ENCODE measurements at regions not wholly inside any gene's neighbourhood (a gene's known extent, or its start where the extent isn't known, plus 50 kb on each side); places are given as distances from the start of the nearest gene placed in this dataset.

- WGBS, 4 donors: 89 to 95% (median 93%) methylated on average over 5 of the region's 5 CpGs
- intact Hi-C loops (cut with DNase I): loop anchor here in 2 of 10 donors (10.0 kb wide), 1 partner anchor 427 kb away; no protein-coding TSS in a partner anchor
- TF ChIP-seq, protein P1, sequence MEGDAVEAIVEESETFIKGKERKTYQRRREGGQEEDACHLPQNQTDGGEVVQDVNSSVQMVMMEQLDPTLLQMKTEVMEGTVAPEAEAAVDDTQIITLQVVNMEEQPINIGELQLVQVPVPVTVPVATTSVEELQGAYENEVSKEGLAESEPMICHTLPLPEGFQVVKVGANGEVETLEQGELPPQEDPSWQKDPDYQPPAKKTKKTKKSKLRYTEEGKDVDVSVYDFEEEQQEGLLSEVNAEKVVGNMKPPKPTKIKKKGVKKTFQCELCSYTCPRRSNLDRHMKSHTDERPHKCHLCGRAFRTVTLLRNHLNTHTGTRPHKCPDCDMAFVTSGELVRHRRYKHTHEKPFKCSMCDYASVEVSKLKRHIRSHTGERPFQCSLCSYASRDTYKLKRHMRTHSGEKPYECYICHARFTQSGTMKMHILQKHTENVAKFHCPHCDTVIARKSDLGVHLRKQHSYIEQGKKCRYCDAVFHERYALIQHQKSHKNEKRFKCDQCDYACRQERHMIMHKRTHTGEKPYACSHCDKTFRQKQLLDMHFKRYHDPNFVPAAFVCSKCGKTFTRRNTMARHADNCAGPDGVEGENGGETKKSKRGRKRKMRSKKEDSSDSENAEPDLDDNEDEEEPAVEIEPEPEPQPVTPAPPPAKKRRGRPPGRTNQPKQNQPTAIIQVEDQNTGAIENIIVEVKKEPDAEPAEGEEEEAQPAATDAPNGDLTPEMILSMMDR (IDR thresholded peaks at IDR 0.05): no peak
- TF ChIP-seq POLR2A (IDR thresholded peaks at IDR 0.05): no peak
- Histone ChIP-seq H3K27me3 (no peaks in the 10 kb centered on the region), H3K4me1 (no peaks in the 10 kb centered on the region), H3K36me3 (no peaks in the 10 kb centered on the region), H3K4me3 (no peak overlapping the region), H3K27ac (no peak overlapping the region), H3K9me3 (no peaks in the 10 kb centered on the region)
- ATAC-seq (no peak), DNase-seq (no peak)
These were observed 334.0 kb upstream of the MEX3C start for GRCh38 chr18:51531501-51531900.

GRCh38 chr18:51537487-51537886 is 340.0 kb upstream of the MEX3C start:
- ATAC-seq (peak; percentile 55 to 92 (median 88)), DNase-seq (peak in 4 of 5 donors; percentile 25 to 56 (median 38))
- WGBS, 4 donors: 5 to 18% (median 11%) methylated on average over 6 of the region's 6 CpGs
- intact Hi-C loops (cut with DNase I): loop anchor here in 8 of 10 donors (2.0 to 10.0 kb wide), 4 partner anchors 425 to 433 kb away; no protein-coding TSS in a partner anchor
- no peaks in the 10 kb centered on the region for H3K9me3 ChIP-seq
- H3K27ac ChIP-seq: no peak overlapping the region
- H3K27me3 ChIP-seq: no peaks in the 10 kb centered on the region
- H3K36me3 ChIP-seq: no peaks in the 10 kb centered on the region
- H3K4me1 ChIP-seq: no peaks in the 10 kb centered on the region
- TF ChIP-seq POLR2A (IDR thresholded peaks at IDR 0.05): no peak
- TF ChIP-seq, protein P1 (IDR thresholded peaks at IDR 0.05): peak in 9 of 12 donors; percentile 17 to 52 (median 45)
- H3K4me3 ChIP-seq: no peak overlapping the region

DNA sequence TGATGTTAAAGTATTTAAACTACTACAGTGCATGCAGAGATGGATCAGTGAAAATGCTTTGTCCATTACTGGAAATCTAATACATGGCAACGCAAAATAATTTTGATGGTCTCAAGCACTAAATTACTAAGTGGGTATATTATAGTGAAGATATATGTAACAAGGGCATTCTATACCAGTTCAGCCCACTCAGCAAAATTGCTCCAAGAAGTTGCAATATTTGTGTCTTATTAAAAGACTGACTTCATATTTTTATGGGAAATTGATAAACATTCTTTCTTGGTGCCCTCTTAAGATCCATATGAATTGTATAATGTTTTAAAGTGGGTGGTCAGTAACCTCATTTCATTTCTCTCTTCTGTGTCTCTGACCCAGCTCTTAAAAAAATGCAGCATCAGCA is 343.1 kb upstream of the MEX3C start:
- intact Hi-C loops (cut with DNase I): loop anchor here in 1 of 10 donors (10.0 kb wide), 1 partner anchor 436 kb away; no protein-coding TSS in a partner anchor
- no peak for ATAC-seq
- Histone ChIP-seq H3K27ac (no peak overlapping the region), H3K4me1 (no peaks in the 10 kb centered on the region), H3K4me3 (no peak overlapping the region), H3K27me3 (no peaks in the 10 kb centered on the region), H3K36me3 (no peaks in the 10 kb centered on the region), H3K9me3 (no peaks in the 10 kb centered on the region)
- TF ChIP-seq, protein P1 (IDR thresholded peaks at IDR 0.05): no peak
- no peak for TF ChIP-seq POLR2A (IDR thresholded peaks at IDR 0.05)
- no peak for DNase-seq
- WGBS, 4 donors: 90 to 98% (median 98%) methylated on average over 1 of the region's 1 CpG

GRCh38 chr18:51541230-51541629 is 343.7 kb upstream of the MEX3C start:
- no peak overlapping the region for H3K27ac ChIP-seq
- no peak overlapping the region for H3K4me3 ChIP-seq
- no peaks in the 10 kb centered on the region for H3K9me3 ChIP-seq
- intact Hi-C loops (cut with DNase I): loop anchor here in 1 of 10 donors (10.0 kb wide), 1 partner anchor 436 kb away; no protein-coding TSS in a partner anchor
- no peaks in the 10 kb centered on the region for H3K27me3 ChIP-seq
- no peaks in the 10 kb centered on the region for H3K36me3 ChIP-seq
- H3K4me1 ChIP-seq: no peaks in the 10 kb centered on the region
- no peak for TF ChIP-seq POLR2A (IDR thresholded peaks at IDR 0.05)
- no peak for ATAC-seq
- no peak for DNase-seq

DNA sequence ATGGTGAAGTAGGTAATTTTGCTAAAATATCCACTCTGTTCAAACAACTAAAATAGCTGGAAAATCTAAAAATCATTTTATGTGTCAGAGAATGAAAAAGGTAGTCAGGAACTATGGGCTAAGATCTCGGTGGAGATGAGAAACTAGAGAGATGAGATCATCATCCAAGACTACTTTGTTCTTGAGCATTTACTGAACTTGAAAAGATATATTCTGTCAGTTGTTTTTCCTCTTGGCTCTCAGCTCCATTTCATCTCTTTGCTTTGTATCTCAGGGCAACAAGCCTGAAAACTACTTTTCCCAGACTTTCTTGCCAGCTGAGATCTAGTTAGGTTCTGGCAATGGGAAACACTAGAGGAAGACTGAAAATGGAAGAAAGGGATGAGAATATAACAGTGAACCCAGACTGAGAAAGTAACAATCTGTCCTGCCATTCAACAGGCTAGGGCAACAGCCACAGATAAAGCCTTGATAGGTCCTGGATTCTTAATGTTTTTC is 346.2 kb upstream of the MEX3C start:
- intact Hi-C loops (cut with DNase I): loop anchor here in 1 of 10 donors (10.0 kb wide), 1 partner anchor 439 kb away; no protein-coding TSS in a partner anchor
- Histone ChIP-seq H3K9me3 (no peaks in the 10 kb centered on the region), H3K4me3 (no peak overlapping the region), H3K4me1 (no peaks in the 10 kb centered on the region), H3K27ac (no peak overlapping the region), H3K27me3 (no peaks in the 10 kb centered on the region), H3K36me3 (no peaks in the 10 kb centered on the region)
- WGBS, 4 donors: 48 to 74% (median 55%) methylated on average over 1 of the region's 1 CpG
- ATAC-seq (no peak), DNase-seq (no peak)
- no peak for TF ChIP-seq POLR2A (IDR thresholded peaks at IDR 0.05)
- TF ChIP-seq, protein P1 (IDR thresholded peaks at IDR 0.05): no peak

All from heart left ventricle (tissue), 16 donors.